HepG2 (cell line): ENCODE measurements at regions not wholly inside any gene's neighbourhood (a gene's known extent, or its start where the extent isn't known, plus 50 kb on each side); places are given as distances from the start of the nearest gene placed in this dataset.

Source experiments
- ATAC-seq: fragments of 200-7000 bp; cut with Tn5 transposase; 3 replicates; pipeline ENCODE4 v1.9.1; 2020; ENCODE audit warnings: mild to moderate bottlenecking, moderate library complexity
- BruUV-seq: library from RNA; stranded (reverse); fragments of 400-500 nt; replicated peaks from 2 replicates; lab custom pipeline; 2021; lab: Mats Ljungman, UMichigan
- CTCF ChIA-PET: fragments of 300-600 bp; formaldehyde crosslinking; extraction: SDS; loops from one replicate; lab custom pipeline; 2021; ENCODE audit warnings: low total read pairs, inconsistent platforms, low intra/inter-chr PET ratio; lab: Yijun Ruan, JAX
- POLR2A ChIA-PET: fragments of 350-600 bp; sonication (Branson Sonifier 250); formaldehyde crosslinking; loops from one replicate; lab custom pipeline; 2020; ENCODE audit warnings: antibody characterized with exemption, inconsistent platforms; lab: Yijun Ruan, JAX
- DNase-seq: peaks from one replicate; pipeline ENCODE4 v3.0.0-alpha.2; 2015; ENCODE audit warnings: low spot score
- FAIRE-seq: peaks from 3 replicates; lab custom pipeline; 2011; peaks lifted over from hg19 to GRCh38; lab: Jason Lieb, UNC
- H2AFZ ChIP-seq: one replicate; pipeline ENCODE4 v1.6.1; 2011; ENCODE audit warnings: low read length, inconsistent platforms
- H3K27ac ChIP-seq: fragments of 300-600 bp; 3 replicates; pipeline ENCODE4 v1.8.0; 2011; ENCODE audit warnings: mixed run types, mild to moderate bottlenecking, mixed read lengths, low read length, inconsistent platforms; ENCODE audit not compliant: insufficient read depth; ENCODE audit errors: extremely low read length
- H3K27me3 ChIP-seq, 2 experiments: fragments of 200-600 bp in 1 of 2; 2 replicates in 1 of 2; 3 replicates in 1 of 2; pipeline versions ENCODE4 v1.6.0 to v1.8.0; 2011; ENCODE audit warnings: low read length in 2 of 2, mild to moderate bottlenecking in 2 of 2, moderate library complexity in 2 of 2, inconsistent platforms in 1 of 2; ENCODE audit not compliant: insufficient read depth in 2 of 2, control insufficient read depth in 1 of 2
- H3K36me3 ChIP-seq, 2 experiments: fragments of 200-600 bp in 1 of 2; replicated peaks in 1 of 2; 2 replicates in 1 of 2; 3 replicates in 1 of 2; pipeline versions ENCODE4 v1.5.1 to v1.8.0; 2011; ENCODE audit warnings: low read length in 2 of 2, inconsistent platforms in 1 of 2; ENCODE audit not compliant: insufficient read depth in 2 of 2, control insufficient read depth in 1 of 2
- H3K4me1 ChIP-seq: 2 replicates; pipeline ENCODE4 v1.5.1; 2012; ENCODE audit warnings: low read length, inconsistent platforms; ENCODE audit not compliant: insufficient read depth
- H3K4me2 ChIP-seq: 2 replicates; pipeline ENCODE4 v1.6.0; 2011; ENCODE audit warnings: low read depth, low read length, inconsistent platforms
- H3K4me3 ChIP-seq, 3 experiments: fragments of 200-600 bp in 1 of 3; sonication (generic), shearing (Covaris generic) in 1 of 3; replicated peaks in 1 of 3; 2 replicates each; pipeline ENCODE4 v1.5.1; 2011 to 2016; ENCODE audit warnings: low read length in 3 of 3, inconsistent platforms in 2 of 3, low read depth in 2 of 3, mild to moderate bottlenecking in 2 of 3, control low read depth in 1 of 3, mixed read lengths in 1 of 3; ENCODE audit not compliant: insufficient read depth in 1 of 3
- H3K79me2 ChIP-seq: one replicate; pipeline ENCODE4 v1.6.1; 2011; ENCODE audit warnings: low read length, inconsistent platforms; ENCODE audit not compliant: insufficient read depth
- H3K9ac ChIP-seq: 2 replicates; pipeline ENCODE4 v1.6.0; 2011; ENCODE audit warnings: mild to moderate bottlenecking, low read depth, low read length, inconsistent platforms; ENCODE audit not compliant: insufficient read depth
- H3K9me3 ChIP-seq: 2 replicates; pipeline ENCODE4 v1.5.1; 2012; ENCODE audit warnings: mild to moderate bottlenecking, low read length
- H4K20me1 ChIP-seq: 2 replicates; pipeline ENCODE4 v1.6.0; 2011; ENCODE audit warnings: inconsistent platforms, mild to moderate bottlenecking, low read length, moderate library complexity; ENCODE audit not compliant: insufficient read depth
- ATF6 ChIP-seq: sonication (generic); formaldehyde crosslinking; conservative IDR thresholded peaks from 2 replicates; pipeline ENCODE4 v1.4.0; 2020; ENCODE audit warnings: missing genetic modification reagents
- CBX1 ChIP-seq: IDR thresholded peaks from one replicate; pipeline ENCODE4 v1.6.1; 2016; ENCODE audit warnings: antibody characterized with exemption, low read depth
- KMT2B ChIP-seq: IDR thresholded peaks from 2 replicates; pipeline ENCODE4 v1.6.1; 2016; ENCODE audit warnings: missing genetic modification reagents, missing compliant biosample characterization
- NFIC ChIP-seq: IDR thresholded peaks from 2 replicates; pipeline ENCODE4 v1.6.1; 2012; ENCODE audit warnings: mild to moderate bottlenecking, low read length, inconsistent platforms
- NFYC ChIP-seq: IDR thresholded peaks from 2 replicates; pipeline ENCODE4 v1.6.1; 2016; ENCODE audit warnings: missing genetic modification reagents, missing compliant biosample characterization
- PRMT3 ChIP-seq: sonication (generic); formaldehyde crosslinking; IDR thresholded peaks from 2 replicates; pipeline ENCODE4 v1.8.1; 2022; ENCODE audit warnings: low read depth, mild to moderate bottlenecking, moderate library complexity, missing genetic modification reagents, borderline replicate concordance
- REST ChIP-seq, 2 experiments: IDR thresholded peaks; 2 replicates each; pipeline ENCODE4 v1.6.1; 2011 to 2012; ENCODE audit warnings: low read length in 2 of 2, borderline replicate concordance in 1 of 2, low read depth in 1 of 2, mild to moderate bottlenecking in 1 of 2, moderate library complexity in 1 of 2
- SIN3A ChIP-seq: IDR thresholded peaks from 2 replicates; pipeline ENCODE4 v1.6.1; 2011; ENCODE audit warnings: low read depth, mild to moderate bottlenecking, control low read depth, low read length, borderline replicate concordance
- SRSF4 ChIP-seq: fragments of 200-400 bp; formaldehyde crosslinking; IDR thresholded peaks from one replicate; pipeline ENCODE4 v1.6.1; 2018; ENCODE audit warnings: mild to moderate bottlenecking, low read depth, low read length, moderate library complexity; ENCODE audit not compliant: poor library complexity, severe bottlenecking
- TCF7L2 ChIP-seq: IDR thresholded peaks from 2 replicates; pipeline ENCODE4 v1.6.1; 2011; ENCODE audit warnings: mild to moderate bottlenecking, low read depth, low read length, moderate library complexity
- ZEB1 ChIP-seq: IDR thresholded peaks from 2 replicates; pipeline ENCODE4 v1.6.1; 2012; ENCODE audit warnings: mild to moderate bottlenecking, low read depth, inconsistent platforms; ENCODE audit not compliant: insufficient replicate concordance
- ZFP82 ChIP-seq: sonication (generic); formaldehyde crosslinking; IDR thresholded peaks from 2 replicates; pipeline ENCODE4 v1.5.1; 2020; ENCODE audit warnings: mild to moderate bottlenecking, missing genetic modification reagents, borderline replicate concordance
- ZNF180 ChIP-seq: sonication (generic); formaldehyde crosslinking; IDR thresholded peaks from 2 replicates; pipeline ENCODE4 v1.4.0; 2020; ENCODE audit warnings: low read depth, missing genetic modification reagents, borderline replicate concordance
- ZNF841 ChIP-seq: sonication (generic); formaldehyde crosslinking; IDR thresholded peaks from 2 replicates; pipeline ENCODE4 v1.8.1; 2023; ENCODE audit warnings: missing genetic modification reagents, borderline replicate concordance
- ZNF878 ChIP-seq: sonication (generic); formaldehyde crosslinking; IDR thresholded peaks from 2 replicates; pipeline ENCODE4 v1.8.1; 2023; ENCODE audit warnings: mild to moderate bottlenecking, missing genetic modification reagents, moderate library complexity
- ZSCAN30 ChIP-seq: sonication (generic); formaldehyde crosslinking; IDR thresholded peaks from 2 replicates; pipeline ENCODE4 v1.5.0; 2020; ENCODE audit warnings: mild to moderate bottlenecking, missing genetic modification reagents
- WGBS: methylation state at CpG from one replicate; pipeline ENCODE4 v1.1.6; 2017; ENCODE audit warnings: low lambda C conversion rate; 5-methylcytosine and 5-hydroxymethylcytosine counted together
- in situ Hi-C: cut with HindIII; loops from 2 replicates; pipeline ENCODE4 v1.10.0; 2017; ENCODE audit warnings: low pct_unique_long_range_greater_than_20kb; ENCODE audit not compliant: extremely low pct_ligation_motif_present
- intact Hi-C: fragments of 100-400 bp; cut with micrococcal nuclease; formaldehyde crosslinking; loops from one replicate; pipeline ENCODE4 v1.10.0; 2022; ENCODE audit not compliant: unreplicated experiment

- POLR2A ChIA-PET, result no interaction called here
- Histone ChIP-seq H3K9me3 (no peaks in the 10 kb centered on the region), H3K4me1 (0 out of 2 replicates have a peak, but pooled peaks cover 9% of the 10 kb centered on the region), H3K4me2 (no peak overlapping the region), H3K27ac (no peak overlapping the region), H3K79me2 (no peaks in the 10 kb centered on the region), H3K4me3 (no peak overlapping the region), H2AFZ (no peak overlapping the region), H3K27me3 (no peaks in the 10 kb centered on the region)
- ATAC-seq (no peak), FAIRE-seq (no peak), DNase-seq (no peak)
- BruUV-seq, result no TSS peak
- in situ Hi-C loops, result no loop called here
- intact Hi-C loops, result no loop called here
- CTCF ChIA-PET, result no interaction called here
- TF ChIP-seq KMT2B (CRISPR knock-in tag), result no peak
- no peak for TF ChIP-seq NFYC (CRISPR knock-in tag)
- no peak for TF ChIP-seq ZFP82 (CRISPR knock-in tag)
- no peak for TF ChIP-seq CBX1
- TF ChIP-seq SIN3A, result no peak
- no peak for TF ChIP-seq ZSCAN30 (CRISPR knock-in tag)
- no peak for TF ChIP-seq REST (IDR thresholded peaks at IDR 0.05; ENCODE audit: borderline replicate concordance in 1 of 2, low read depth in 1 of 2, low read length in 2 of 2)
- TF ChIP-seq TCF7L2, result no peak
- TF ChIP-seq SRSF4, result no peak
- no peak for TF ChIP-seq ZEB1
- TF ChIP-seq NFIC, result no peak
- no peak for TF ChIP-seq ZNF841
- TF ChIP-seq ZNF180, result no peak
- TF ChIP-seq ATF6 (CRISPR knock-in tag), result no peak
- no peak for TF ChIP-seq ZNF878 (CRISPR knock-in tag)
- no peak for TF ChIP-seq PRMT3 (CRISPR knock-in tag)
- TF ChIP-seq, all 625 proteins: peak for 0
- 48% methylated on average over 5 of the region's 5 CpGs for WGBS
- Histone ChIP-seq H3K36me3 (no peaks in the 10 kb centered on the region), H4K20me1 (no peaks in the 10 kb centered on the region), H3K9ac (no peak overlapping the region)
Measured at GRCh38 chrX:52576474-52576873, 59.6 kb upstream of the XAGE1B start.
